CD4-positive, alpha-beta memory T cell (primary cell): ENCODE measurements at regions not wholly inside any gene's neighbourhood (a gene's known extent, or its start where the extent isn't known, plus 50 kb on each side); places are given as distances from the start of the nearest gene placed in this dataset.

ENCODE experiments used
- CTCF ChIA-PET: fragments of 350-600 bp; sonication (Branson Sonifier 250); formaldehyde crosslinking; loops from one replicate; lab custom pipeline; 2021; ENCODE audit warnings: inconsistent platforms; ENCODE audit not compliant: partially characterized antibody; lab: Charles Lee
- POLR2A ChIA-PET: fragments of 350-600 bp; sonication (Branson Sonifier 250); formaldehyde crosslinking; loops from one replicate; lab custom pipeline; 2021; ENCODE audit not compliant: partially characterized antibody; lab: Charles Lee
- DNase-seq, 5 donors: peaks; one replicate each; pipeline versions ENCODE4 v3.0.0 to v3.0.0-alpha.2; 2020 to 2022; ENCODE audit warnings: mixed read lengths in 1 of 5
- H3K27ac ChIP-seq: one replicate; pipeline ENCODE4 v1.7.0; 2013; ENCODE audit warnings: low read depth, low read length
- H3K27me3 ChIP-seq: 2 replicates; pipeline ENCODE4 v1.7.0; 2013; ENCODE audit warnings: mild to moderate bottlenecking, low read length, moderate library complexity; ENCODE audit not compliant: insufficient read depth
- H3K36me3 ChIP-seq: 2 replicates; pipeline ENCODE4 v1.7.0; 2013; ENCODE audit warnings: mild to moderate bottlenecking, low read length, moderate library complexity; ENCODE audit not compliant: insufficient read depth
- H3K4me1 ChIP-seq: 2 replicates; pipeline ENCODE4 v1.7.0; 2013; ENCODE audit warnings: mild to moderate bottlenecking, low read length, moderate library complexity; ENCODE audit not compliant: insufficient read depth
- H3K4me3 ChIP-seq, 2 donors: one replicate each; pipeline ENCODE4 v1.7.0; 2013; ENCODE audit warnings: low read length in 2 of 2, mild to moderate bottlenecking in 1 of 2
- H3K9me3 ChIP-seq, 2 donors: one replicate each; pipeline ENCODE4 v1.7.0; 2013; ENCODE audit warnings: low read length in 2 of 2, control low read depth in 1 of 2; ENCODE audit not compliant: control insufficient read depth in 1 of 2
- H3K27ac Mint-ChIP-seq, 7 donors: one replicate each; pipeline ENCODE4 v1.8.0; 2020 to 2021; ENCODE audit warnings: mixed read lengths in 7 of 7, mild to moderate bottlenecking in 6 of 7, inconsistent platforms in 3 of 7, moderate library complexity in 3 of 7
- H3K27me3 Mint-ChIP-seq, 2 donors: one replicate each; pipeline ENCODE4 v1.8.0; 2020 to 2021; ENCODE audit warnings: mixed read lengths in 2 of 2
- H3K36me3 Mint-ChIP-seq, 2 donors: one replicate each; pipeline ENCODE4 v1.8.0; 2020 to 2021; ENCODE audit warnings: mixed read lengths in 2 of 2, inconsistent platforms in 1 of 2, mild to moderate bottlenecking in 1 of 2
- H3K4me1 Mint-ChIP-seq, 4 donors: one replicate each; pipeline ENCODE4 v1.8.0; 2020 to 2021; ENCODE audit warnings: mixed read lengths in 4 of 4, mild to moderate bottlenecking in 1 of 4
- H3K4me3 Mint-ChIP-seq, 8 donors: one replicate each; pipeline ENCODE4 v1.8.0; 2020 to 2021; ENCODE audit warnings: mixed read lengths in 8 of 8, mild to moderate bottlenecking in 7 of 8, moderate library complexity in 6 of 8, inconsistent platforms in 3 of 8
- H3K9me3 Mint-ChIP-seq, 8 donors: one replicate each; pipeline ENCODE4 v1.8.0; 2020 to 2021; ENCODE audit warnings: mixed read lengths in 8 of 8, mild to moderate bottlenecking in 5 of 8, inconsistent platforms in 3 of 8, moderate library complexity in 1 of 8
- intact Hi-C: fragments of 100-400 bp; cut with micrococcal nuclease; formaldehyde crosslinking; loops from one replicate; pipeline ENCODE4 v1.15.1; 2023

GRCh38 chr1:50278961-50279360 is 144.3 kb downstream of the DMRTA2 start:
- Mint-ChIP-seq H3K9me3 (peaks cover 0 to 4% (median 1%) of the 10 kb centered on the region in 8 donors), H3K4me3 (no peak overlapping the region), H3K4me1 (peaks cover 0 to 1% (median 0%) of the 10 kb centered on the region in 4 donors), H3K36me3 (no peaks in the 10 kb centered on the region), H3K27ac (no peak overlapping the region), H3K27me3 (peaks cover 7 to 21% of the 10 kb centered on the region in 2 donors)
- Histone ChIP-seq H3K4me1 (no peaks in the 10 kb centered on the region), H3K9me3 (no peaks in the 10 kb centered on the region), H3K27me3 (no peaks in the 10 kb centered on the region), H3K36me3 (no peaks in the 10 kb centered on the region), H3K27ac (no peak overlapping the region), H3K4me3 (no peak overlapping the region)
- ChIA-PET POLR2A (no interaction called here), CTCF (no interaction called here)
- intact Hi-C loops = no loop called here
- no peak for DNase-seq

- no peaks in the 10 kb centered on the region for H3K9me3 ChIP-seq
- DNase-seq = no peak
- H3K9me3 Mint-ChIP-seq = peaks cover 0 to 4% (median 1%) of the 10 kb centered on the region in 8 donors
- no peaks in the 10 kb centered on the region for H3K36me3 Mint-ChIP-seq
- intact Hi-C loops = no loop called here
- no peak overlapping the region for H3K27ac Mint-ChIP-seq
- no peaks in the 10 kb centered on the region for H3K27me3 ChIP-seq
- H3K4me1 ChIP-seq = no peaks in the 10 kb centered on the region
- no peak overlapping the region for H3K27ac ChIP-seq
- H3K27me3 Mint-ChIP-seq = peaks cover 7 to 21% of the 10 kb centered on the region in 2 donors
- H3K4me3 ChIP-seq = no peak overlapping the region
- H3K4me1 Mint-ChIP-seq = peaks cover 0 to 1% (median 0%) of the 10 kb centered on the region in 4 donors
- H3K4me3 Mint-ChIP-seq = no peak overlapping the region
- no peaks in the 10 kb centered on the region for H3K36me3 ChIP-seq
- CTCF ChIA-PET = no interaction called here
- POLR2A ChIA-PET = no interaction called here
These were observed 144.8 kb downstream of the DMRTA2 start for GRCh38 chr1:50278410-50278809.

DNA sequence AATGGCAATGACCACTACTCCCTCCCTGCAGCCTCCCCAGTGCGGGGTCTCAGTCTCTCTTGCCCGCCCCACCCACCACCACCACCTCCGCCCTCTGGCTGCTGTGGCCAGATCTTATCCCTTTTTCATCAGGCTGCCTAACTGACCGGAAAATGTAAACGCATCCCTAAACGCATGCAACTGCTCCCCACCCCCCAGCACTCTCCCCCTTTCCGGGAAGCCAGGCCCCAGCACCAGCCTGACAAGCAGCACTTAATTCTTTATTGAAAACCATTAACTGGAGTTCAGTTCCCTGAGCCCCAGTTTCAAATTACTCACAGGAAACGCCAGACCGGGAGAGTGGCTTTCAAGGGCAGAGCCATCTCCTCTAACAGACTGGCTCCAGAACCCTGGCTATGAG is 147.7 kb downstream of the DMRTA2 start:
- Histone ChIP-seq H3K27me3 (no peaks in the 10 kb centered on the region), H3K27ac (no peak overlapping the region), H3K4me3 (no peak overlapping the region), H3K36me3 (no peaks in the 10 kb centered on the region), H3K9me3 (no peaks in the 10 kb centered on the region), H3K4me1 (no peaks in the 10 kb centered on the region)
- H3K27ac Mint-ChIP-seq = no peak overlapping the region
- intact Hi-C loops = no loop called here
- H3K4me3 Mint-ChIP-seq = no peak overlapping the region
- ChIA-PET CTCF (no interaction called here), POLR2A (no interaction called here)
- H3K4me1 Mint-ChIP-seq = peaks cover 0 to 1% (median 0%) of the 10 kb centered on the region in 4 donors
- DNase-seq = no peak
- peaks cover 0 to 4% (median 0%) of the 10 kb centered on the region in 8 donors for H3K9me3 Mint-ChIP-seq
- H3K27me3 Mint-ChIP-seq = peaks cover 7 to 23% of the 10 kb centered on the region in 2 donors
- no peaks in the 10 kb centered on the region for H3K36me3 Mint-ChIP-seq

DNA sequence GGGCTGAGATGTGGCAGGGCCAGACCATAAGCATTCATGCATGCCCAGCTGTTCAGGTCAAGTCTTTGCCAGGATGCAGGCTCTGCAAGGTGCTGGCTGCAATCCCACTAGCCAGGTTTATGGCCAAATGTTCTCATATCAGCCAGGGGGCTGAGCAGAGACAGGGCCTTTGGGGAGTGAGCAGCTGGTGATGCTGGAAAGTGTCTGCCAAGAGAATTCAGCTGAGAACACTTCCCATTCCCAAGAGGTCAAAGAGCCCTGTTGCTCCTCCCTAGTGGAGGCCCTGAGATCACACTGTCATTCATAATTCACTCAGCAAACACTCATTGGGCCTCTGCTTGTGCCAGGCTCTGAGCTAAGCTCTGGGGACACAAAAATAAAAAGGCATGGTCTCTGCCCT is 150.3 kb downstream of the DMRTA2 start:
- intact Hi-C loops = no loop called here
- CTCF ChIA-PET = interaction anchor here (1.0 kb wide), 1 partner anchor 13 kb away, joined by 3 read pairs; no protein-coding TSS in a partner anchor
- H3K27me3 Mint-ChIP-seq = peaks cover 0 to 14% of the 10 kb centered on the region in 2 donors

DNA sequence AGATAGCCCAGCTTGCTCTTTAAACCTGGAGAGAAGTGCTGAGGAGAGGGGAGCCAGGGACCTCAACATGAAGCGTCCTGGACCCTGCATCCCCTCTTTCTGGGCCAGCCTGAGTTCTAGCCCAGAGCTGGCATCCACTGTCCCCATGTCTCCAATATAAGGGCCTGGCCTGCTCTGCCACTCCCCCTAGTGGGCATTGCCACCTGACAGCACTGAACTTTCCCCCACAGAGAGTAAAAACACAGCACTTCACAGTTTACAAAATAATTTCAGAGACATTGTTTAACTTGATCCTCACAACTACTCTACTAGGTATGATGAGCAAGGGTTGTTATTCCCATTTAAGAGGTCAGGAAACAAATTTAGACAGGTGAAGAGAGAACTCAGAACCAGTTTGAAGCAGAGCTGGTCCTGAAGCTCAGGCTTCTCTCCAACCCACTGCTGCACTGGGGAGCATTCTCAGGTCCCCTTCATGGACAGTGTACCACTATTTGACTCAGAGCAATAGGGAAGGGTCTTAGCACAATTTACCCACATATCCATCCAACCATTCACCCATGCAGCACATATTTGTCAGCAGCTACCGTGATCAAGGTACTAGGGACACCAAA is 151.2 kb downstream of the DMRTA2 start:
- ChIA-PET POLR2A (no interaction called here), CTCF (interaction anchor here (0.8 to 1.0 kb wide), 2 partner anchors 9 to 14 kb away, joined by 3 read pairs; no protein-coding TSS in a partner anchor)
- intact Hi-C loops = no loop called here
- Mint-ChIP-seq H3K4me3 (no peak overlapping the region), H3K27ac (no peak overlapping the region), H3K36me3 (no peaks in the 10 kb centered on the region), H3K4me1 (no peaks in the 10 kb centered on the region), H3K27me3 (peaks cover 0 to 14% of the 10 kb centered on the region in 2 donors), H3K9me3 (peaks cover 0 to 2% (median 0%) of the 10 kb centered on the region in 8 donors)
- no peaks in the 10 kb centered on the region for H3K27me3 ChIP-seq
- H3K4me1 ChIP-seq = no peaks in the 10 kb centered on the region
- no peak overlapping the region for H3K27ac ChIP-seq
- no peak overlapping the region for H3K4me3 ChIP-seq
- no peaks in the 10 kb centered on the region for H3K9me3 ChIP-seq
- no peaks in the 10 kb centered on the region for H3K36me3 ChIP-seq
- no peak for DNase-seq

More for the DNA sequence above, 150.3 kb downstream of the DMRTA2 start:
- H3K4me1 ChIP-seq = no peaks in the 10 kb centered on the region
- Mint-ChIP-seq H3K27ac (no peak overlapping the region), H3K4me3 (no peak overlapping the region), H3K36me3 (no peaks in the 10 kb centered on the region), H3K9me3 (peaks cover 0 to 2% (median 0%) of the 10 kb centered on the region in 8 donors), H3K4me1 (no peaks in the 10 kb centered on the region)
- H3K9me3 ChIP-seq = no peaks in the 10 kb centered on the region
- H3K4me3 ChIP-seq = no peak overlapping the region
- no peaks in the 10 kb centered on the region for H3K27me3 ChIP-seq
- H3K36me3 ChIP-seq = no peaks in the 10 kb centered on the region
- POLR2A ChIA-PET = no interaction called here
- H3K27ac ChIP-seq = no peak overlapping the region
- DNase-seq = no peak

GRCh38 chr1:50271337-50271736 is 151.9 kb downstream of the DMRTA2 start:
- peaks cover 0 to 2% (median 0%) of the 10 kb centered on the region in 8 donors for H3K9me3 Mint-ChIP-seq
- no peak overlapping the region for H3K4me3 ChIP-seq
- H3K4me1 ChIP-seq = no peaks in the 10 kb centered on the region
- CTCF ChIA-PET = interaction anchor here (0.8 kb wide), 1 partner anchor 10 kb away, joined by 3 read pairs; no protein-coding TSS in a partner anchor
- no peak overlapping the region for H3K27ac Mint-ChIP-seq
- no peak overlapping the region for H3K27ac ChIP-seq
- no peaks in the 10 kb centered on the region for H3K36me3 ChIP-seq
- POLR2A ChIA-PET = no interaction called here
- DNase-seq = no peak
- H3K27me3 ChIP-seq = no peaks in the 10 kb centered on the region
- no peaks in the 10 kb centered on the region for H3K4me1 Mint-ChIP-seq
- intact Hi-C loops = no loop called here
- H3K27me3 Mint-ChIP-seq = peaks cover 0 to 8% of the 10 kb centered on the region in 2 donors
- no peaks in the 10 kb centered on the region for H3K9me3 ChIP-seq
- no peaks in the 10 kb centered on the region for H3K36me3 Mint-ChIP-seq
- H3K4me3 Mint-ChIP-seq = no peak overlapping the region

DNA sequence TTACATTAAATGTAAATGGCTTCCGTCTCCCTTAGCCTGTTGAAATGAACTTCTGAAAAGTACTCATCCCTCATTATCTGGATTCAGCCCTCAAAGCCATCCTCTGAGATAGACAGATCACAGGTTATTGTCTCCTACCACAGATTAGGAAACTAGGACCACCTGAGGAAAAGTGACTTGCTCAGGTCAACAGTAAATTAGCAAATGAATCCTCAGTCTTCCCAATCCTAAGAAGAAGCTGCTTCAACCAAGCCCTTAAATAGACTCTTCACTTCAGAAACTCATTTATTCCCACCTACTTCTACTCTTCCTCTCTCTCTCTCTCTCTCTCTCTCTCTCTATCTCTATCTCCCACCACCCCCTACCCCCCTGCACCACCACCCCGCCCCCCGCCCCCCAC is 152.3 kb downstream of the DMRTA2 start:
- intact Hi-C loops = no loop called here
- Histone ChIP-seq H3K36me3 (no peaks in the 10 kb centered on the region), H3K27ac (no peak overlapping the region), H3K4me1 (no peaks in the 10 kb centered on the region), H3K9me3 (no peaks in the 10 kb centered on the region), H3K27me3 (no peaks in the 10 kb centered on the region), H3K4me3 (no peak overlapping the region)
- POLR2A ChIA-PET = no interaction called here
- Mint-ChIP-seq H3K27me3 (peaks cover 0 to 6% of the 10 kb centered on the region in 2 donors), H3K36me3 (no peaks in the 10 kb centered on the region), H3K27ac (no peak overlapping the region), H3K4me1 (no peaks in the 10 kb centered on the region), H3K9me3 (no peaks in the 10 kb centered on the region), H3K4me3 (no peak overlapping the region)
- DNase-seq = no peak
- CTCF ChIA-PET = no interaction called here
